Renal pelvis (tissue), 1 donor: ENCODE measurements at regions not wholly inside any gene's neighbourhood (a gene's known extent, or its start where the extent isn't known, plus 50 kb on each side); places are given as distances from the start of the nearest gene placed in this dataset.
"Not testable (repeated sequence)": the region's sequence is repeated elsewhere in the genome, so short reads cannot be mapped to it uniquely, and the experiment has no call there.

Experiments used
- DNase-seq: peaks from one replicate; pipeline ENCODE4 v3.0.0-alpha.2; 2013

DNA sequence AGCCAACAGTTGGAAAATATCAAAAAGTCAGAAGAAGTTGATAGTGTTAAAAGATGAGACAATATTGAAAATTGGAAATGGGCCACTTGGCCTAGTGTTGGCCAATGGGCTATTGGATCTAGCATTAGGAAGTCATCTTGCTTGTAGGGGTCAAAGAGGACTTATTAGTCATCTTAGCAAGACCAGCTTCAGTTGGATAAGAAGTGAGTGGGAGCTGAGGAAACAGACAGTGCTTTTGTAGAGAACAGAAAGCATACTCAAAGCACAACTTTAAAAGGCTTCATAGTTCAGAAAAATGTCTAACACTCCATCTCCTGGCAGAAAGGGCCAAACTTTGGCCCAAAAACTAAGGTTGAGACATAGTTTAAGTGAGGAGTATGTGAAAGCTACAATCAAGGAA is 139.9 kb upstream of the PKN2 start:
- DNase-seq = no peak

DNA sequence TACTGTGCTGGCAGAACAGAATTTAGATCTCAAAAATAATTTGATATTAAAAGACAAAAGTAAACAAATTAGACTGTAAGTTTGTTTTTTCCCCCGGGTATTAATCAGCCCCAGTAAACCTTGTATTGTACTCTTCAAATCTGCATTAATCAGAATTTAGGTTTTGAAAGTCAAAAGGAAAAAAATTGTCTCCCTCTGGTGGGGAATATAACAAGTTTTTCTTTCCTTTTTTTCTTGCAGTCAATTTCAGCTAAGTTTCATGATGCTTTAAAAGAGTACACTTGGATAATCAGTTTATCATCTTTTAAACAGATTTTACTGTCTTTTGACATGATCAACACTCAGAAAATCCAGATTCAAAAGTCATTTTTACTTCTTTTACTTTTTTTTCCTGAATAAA is 134.5 kb upstream of the PKN2 start:
- DNase-seq = no peak

DNA sequence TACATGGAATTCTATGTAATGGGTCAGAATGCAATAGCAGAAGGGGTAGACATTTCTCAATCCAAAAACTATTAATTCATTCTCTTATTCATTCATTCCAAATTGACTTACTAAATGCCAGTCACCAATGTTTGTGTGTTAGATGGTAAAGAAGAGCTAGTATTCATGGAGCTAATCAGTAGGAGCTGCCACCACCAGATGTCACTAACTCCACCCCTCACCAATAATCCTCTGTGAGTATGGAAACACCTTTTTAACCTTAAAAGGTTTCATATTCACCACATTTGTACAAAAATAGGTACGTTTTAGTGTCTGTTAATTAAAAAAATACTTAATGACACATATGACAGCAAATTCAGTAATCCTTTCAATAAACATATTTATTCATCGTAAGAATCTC is 131.8 kb upstream of the PKN2 start:
- no peak for DNase-seq

DNA sequence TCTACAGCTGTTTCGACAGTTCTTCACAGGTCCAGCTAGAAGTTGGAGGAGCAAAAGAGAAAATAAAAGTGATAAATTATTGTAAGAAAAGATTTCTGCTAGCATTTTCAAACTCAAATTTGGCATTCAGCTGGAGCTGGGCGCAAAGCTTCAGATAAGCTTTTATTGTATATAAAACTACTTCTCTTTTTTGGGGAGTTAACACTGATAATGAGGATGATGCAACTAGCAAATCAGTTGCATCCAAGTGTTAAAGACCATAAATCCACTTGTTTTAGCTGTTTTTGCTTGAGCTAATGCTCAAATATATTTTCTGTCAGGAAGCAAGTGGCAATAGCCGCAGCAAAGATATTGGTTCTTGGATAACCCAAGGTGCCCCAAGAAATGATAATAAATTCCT is 127.1 kb upstream of the PKN2 start:
- DNase-seq = no peak

DNA sequence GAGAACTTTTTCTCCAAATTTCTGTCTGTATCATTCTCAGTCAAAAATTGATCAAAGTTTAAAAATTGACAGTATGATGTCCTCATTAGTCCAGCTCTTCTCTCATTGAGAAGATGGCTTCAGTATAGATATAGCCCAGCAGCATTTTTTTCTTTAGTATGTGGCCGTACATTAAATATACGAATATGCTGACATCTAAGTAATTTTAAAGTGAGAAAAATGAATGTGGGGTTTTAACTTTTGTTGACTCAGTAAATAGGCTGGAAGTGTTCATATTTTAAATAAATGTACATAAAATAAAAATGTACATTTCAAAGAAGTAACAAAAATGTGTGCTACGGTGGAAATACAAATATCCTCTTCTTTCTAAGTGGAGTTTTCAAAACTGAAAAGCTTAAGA is 123.5 kb upstream of the PKN2 start:
- DNase-seq = no peak

DNA sequence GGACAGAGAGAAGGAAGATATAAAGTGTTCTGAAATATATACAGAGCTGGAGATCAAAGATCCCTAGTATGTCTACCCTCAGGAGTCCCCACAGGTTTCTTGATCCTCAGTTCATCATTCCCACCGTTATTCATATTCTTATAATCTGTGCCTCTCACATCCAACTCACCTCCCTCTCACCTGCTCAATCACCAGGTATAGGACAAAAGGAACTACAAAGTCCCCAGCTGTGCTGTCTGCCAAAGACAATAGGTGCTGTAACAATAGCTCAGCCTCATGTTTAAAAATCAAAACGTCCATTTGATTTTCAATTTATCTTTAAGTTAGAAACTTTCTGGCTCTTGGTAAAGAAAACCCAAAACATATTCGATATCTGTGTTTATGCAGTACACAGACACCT is 121.1 kb upstream of the PKN2 start:
- no peak for DNase-seq

DNA sequence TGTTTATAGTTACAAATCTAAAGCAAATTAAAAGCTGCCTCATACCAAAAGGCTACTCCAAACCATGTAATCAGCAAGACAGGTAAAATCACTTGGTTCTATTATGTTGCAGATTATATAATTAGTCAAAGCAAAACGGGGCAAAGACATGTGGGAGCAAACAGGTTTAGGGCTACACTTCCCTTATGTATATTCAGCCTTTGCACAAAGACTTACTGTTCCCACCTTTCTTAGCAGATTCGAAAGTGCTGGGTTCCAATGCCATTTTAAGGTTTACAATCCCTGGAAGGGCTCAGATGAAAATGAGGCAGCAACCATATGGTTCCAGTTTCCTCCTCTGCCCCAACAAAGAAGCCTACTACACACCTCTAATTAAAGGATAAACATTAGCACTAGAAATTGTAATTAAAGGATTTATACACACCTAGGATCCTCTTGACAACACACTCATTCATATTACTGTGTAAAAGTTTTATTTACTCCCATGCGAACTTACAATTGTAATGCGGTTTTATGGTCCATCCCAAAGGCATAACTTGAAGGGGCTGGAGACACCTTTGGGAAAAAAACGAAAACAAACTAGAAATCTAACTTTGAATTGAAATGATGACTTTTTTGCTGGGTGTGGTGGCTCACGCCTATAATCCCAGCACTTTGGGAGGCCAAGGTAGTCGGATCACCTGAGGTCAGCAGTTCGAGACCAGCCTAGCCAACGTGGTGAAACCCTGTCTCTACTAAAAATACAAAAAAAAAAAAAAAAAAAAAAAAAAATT is 117.3 kb upstream of the PKN2 start:
- no peak for DNase-seq

DNA sequence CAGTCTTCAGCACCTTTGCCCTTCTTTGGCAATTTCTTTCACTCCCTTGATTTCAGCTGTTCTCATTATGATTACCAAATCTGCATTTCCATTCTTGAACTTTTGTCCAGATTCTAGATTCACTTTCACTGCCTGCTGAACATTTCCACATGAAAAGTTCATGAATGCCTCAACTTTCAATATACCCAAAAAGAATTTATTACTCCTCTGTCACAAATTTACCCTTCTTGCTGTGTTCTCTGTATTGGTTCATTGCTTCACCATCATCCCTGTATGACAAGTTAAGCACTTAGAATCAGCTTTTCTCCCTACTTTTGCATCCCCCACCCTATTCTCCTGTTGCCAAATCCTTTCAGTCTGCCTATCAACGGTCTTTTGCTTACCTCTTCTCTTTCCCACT is 112.6 kb upstream of the PKN2 start:
- DNase-seq = no peak

DNA sequence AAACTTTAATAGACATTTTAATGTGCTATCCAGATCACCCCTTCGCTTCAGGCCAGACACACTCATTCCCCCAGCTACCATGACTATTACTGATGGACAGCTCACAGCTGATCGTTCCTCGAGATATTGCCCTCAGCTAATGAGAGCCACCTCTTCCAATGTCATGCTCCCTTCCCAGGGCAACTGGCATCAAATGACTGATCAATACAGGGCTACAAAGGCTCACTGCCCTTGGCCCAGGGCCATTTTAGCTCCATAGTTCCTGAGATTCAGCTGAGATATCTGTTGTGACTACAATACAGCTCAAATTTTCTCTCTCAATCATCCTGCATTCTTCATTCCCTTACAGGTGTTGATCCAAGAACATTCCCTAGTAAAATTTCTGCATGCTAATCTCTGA is 104.5 kb upstream of the PKN2 start:
- no peak for DNase-seq

DNA sequence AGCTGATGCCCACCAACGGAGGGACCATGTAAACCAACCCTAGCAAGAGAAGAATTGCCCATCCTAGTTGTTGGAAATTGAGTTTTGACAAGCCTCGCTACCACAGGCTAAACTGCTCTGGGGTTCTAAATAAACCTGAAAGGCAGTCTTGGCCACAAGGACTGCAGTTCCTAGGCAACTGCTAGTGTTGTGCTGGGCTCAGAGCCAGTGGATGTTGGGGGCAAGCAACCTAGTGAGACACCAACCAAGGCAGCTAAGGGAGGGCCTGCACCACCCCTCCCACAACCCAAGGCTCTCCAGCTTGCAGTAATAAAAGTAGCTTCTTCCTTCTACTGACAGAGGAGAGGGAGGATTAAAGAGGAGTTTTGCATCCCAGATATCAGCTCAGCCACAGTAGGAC is 102.4 kb upstream of the PKN2 start:
- no peak for DNase-seq

DNA sequence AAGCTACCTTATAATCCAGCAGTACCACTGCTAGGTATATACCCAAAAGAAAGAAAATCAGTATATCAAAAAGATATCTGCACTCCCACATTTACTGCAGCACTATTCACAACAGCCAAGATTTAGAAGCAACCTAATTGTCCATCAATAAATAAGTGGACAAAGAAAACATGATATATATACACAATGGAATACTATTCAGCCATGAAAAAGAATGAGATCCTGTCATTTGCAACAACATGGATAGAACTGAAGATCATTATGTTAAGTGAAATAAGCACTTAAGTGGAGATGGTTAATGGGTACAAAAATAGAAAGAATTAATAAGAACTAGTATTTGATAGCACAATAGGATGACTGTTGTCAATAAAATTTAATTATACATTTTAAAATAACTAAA is 90.7 kb upstream of the PKN2 start:
- no peak for DNase-seq

DNA sequence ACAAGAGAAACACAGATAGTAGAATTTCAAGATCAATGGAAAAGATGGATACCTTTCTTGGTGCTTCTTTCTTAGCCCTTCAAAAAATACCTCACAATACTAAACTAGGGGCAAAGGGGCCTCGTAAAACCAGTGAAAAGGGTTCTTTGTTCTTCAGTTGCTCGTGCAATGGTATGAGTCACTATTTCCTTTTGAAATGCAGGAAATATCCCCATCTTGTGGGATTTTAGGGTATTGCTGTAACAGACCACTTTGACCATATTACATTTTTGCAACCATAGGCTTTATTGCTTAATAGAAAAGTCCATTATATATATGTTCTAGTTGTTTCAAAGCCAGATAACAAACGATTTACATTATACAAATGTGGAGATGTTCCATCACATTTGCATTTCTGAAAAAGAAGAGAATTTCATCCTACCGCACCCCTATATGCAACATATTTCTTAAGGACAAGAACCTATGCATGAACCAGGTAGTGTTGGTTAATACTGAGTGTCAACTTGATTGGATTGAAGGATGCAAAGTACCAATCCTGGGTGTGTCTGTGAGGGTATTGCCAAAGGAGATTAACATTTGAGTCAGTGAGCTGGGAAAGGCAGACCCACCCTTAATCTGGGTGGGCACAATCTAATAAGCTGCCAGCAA is 88.6 kb upstream of the PKN2 start:
- DNase-seq = no peak

DNA sequence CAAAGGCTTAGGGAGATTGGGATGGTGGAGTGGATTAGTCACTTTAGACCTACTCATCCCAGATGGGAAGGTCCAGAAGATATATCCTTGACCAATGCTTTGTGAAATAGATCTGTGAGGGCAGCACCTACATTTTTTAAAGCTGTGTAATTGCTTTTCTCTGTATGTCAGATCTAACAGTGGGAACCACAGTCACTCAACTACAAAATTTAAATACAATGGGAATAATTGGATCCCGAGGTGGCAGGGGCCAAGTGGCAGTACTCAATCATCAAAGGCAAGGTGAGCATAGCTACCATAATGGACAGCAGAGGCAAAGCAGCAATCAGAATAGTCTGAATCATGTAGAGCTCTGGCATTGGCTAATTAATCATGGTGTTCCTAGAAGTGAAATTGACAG is 86.1 kb upstream of the PKN2 start:
- DNase-seq = not testable (repeated sequence)

DNA sequence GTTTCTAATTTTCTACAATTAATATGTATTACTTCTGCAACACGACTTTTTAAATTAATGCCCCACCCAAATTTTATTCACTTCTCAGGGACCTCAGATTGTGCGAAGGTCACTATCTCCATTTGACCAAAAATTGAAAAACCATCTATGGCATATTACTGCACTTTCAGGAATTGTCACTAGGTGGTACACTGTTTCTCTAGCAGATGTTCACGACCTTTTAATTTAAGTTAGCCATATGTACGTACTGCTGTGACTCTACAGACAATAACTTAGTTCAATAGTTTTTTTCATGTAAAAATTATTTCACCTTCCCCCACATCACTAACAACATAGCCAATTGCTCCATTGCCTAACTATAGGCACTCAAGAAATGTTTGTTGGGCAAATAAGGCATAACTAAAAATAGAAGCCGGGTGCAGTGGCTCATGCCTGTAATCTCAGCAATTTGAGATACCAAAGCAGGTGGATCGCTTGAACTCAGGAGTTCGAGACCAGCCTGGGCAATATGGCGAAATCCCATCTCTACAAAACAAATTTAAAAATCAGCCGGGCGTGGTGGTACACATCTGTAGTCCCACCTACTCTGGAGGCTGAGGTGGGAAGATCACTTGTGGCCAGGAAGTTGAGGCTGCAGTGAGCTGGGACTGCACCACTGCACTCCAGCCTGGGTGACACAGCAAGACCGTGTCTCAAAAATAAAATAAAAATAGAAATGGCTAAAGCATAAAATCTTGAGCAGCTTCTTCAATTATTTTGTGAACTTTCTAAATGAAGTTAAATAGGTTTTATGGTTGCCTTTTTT is 75.7 kb upstream of the PKN2 start:
- no peak for DNase-seq

DNA sequence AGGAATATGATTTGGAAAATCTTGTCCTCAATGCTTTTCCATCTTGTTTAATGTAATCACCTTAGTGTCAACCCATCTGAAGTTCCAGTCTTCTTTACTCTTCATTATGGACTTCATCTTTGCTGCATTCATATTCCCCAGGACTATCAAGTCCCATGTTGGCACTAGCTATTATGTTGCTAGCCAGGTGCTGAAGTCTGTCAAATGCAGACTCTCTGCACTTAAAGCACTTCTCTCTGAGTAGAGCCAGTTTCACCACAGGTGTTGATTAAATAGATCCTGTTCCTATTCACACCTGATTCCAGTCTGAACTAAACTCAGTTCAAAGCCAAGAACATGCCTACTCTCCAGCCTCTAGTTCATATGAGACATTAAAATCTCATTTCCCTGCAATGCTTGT is 75.0 kb upstream of the PKN2 start:
- DNase-seq = no peak

DNA sequence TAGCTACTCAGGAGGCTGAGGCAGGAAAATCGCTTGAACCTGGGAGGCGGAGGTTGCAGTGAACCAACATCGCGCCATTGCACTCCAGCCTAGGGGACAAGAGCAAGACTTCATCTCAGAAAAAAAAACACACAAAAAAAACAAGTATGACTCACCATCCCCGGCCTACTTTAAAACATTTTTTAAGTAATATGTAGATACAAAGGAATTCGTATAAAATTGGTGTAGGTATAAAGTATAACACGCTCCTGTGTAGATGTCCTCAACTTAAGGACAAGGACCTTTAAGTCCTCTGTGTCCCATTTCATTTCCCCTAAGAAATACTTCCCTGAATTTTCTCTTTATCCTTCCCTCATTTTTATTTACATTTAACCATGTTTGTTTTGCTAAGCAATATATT is 73.4 kb upstream of the PKN2 start:
- no peak for DNase-seq

DNA sequence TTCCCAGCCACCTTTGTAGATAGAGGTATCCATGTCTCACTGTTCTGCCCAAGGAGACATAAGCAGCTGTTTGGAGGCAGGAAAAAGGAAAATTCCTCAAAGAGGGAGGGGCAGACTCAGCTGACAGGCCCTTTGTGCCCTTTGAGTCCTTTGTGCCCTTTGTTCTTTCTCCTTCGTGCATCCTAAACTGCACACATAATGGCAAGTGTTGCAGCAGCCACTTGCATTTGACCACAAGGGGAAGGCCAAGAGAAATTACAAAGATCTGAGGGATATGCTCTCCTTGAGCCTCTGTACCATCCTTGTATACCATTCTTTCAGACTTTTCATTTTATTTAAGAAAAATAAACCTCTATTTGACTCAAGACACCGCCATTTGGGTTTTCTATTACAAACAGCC is 71.8 kb upstream of the PKN2 start:
- no peak for DNase-seq

DNA sequence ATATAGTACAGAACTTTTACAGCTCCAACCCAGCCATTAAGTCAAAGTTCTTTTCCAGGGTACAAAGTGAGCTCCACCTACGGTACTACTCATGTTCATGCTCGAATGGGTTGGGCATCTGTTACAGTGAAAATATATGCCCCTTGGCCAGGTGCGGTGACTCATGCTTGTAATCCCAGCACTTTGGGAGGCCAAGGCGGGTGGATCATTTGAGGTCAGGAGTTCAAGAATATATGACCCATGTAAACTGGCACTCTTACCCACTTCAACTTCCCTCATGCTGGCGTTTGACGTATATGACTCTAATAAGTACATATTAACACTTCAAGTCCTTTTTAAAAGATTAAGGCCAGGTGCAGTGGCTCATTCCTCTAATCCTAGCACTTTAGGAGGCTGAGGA is 71.3 kb upstream of the PKN2 start:
- DNase-seq = peak; percentile 9

DNA sequence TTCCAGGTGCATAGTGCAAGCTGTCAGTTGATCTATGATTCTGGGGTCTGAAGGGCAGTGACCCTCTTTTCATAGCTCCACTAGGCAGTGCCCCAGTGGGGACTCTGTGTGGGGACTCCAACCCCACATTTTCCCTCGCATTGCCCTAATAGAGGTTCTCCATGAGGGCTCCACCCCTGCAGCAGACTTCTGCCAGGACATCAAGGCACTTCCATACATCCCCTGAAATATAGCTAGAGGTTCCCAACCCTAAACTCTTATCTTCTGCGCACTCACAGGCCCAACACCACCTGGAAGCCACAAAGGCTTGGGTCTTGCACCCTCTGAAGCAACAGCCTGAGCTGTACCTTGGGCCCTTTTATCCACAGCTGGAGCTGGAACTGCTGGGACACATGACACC is 65.7 kb upstream of the PKN2 start:
- no peak for DNase-seq

DNA sequence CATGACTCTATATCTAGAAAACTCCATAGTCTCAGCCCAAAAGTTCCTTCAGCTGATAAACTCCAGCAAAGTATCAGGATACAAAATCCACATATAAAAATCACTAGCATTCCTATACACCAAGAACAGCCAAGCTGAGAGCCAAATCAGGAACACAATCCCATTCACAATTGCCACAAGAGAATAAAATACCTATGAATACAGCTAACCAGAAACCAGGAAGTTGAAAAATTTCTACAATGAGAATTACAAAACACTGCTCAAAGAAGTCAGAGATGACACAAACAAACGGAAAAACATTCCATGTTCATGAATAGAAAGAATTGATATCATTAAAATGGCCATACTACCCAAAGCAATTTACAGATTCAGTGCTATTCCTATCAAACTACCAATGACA is 61.0 kb upstream of the PKN2 start:
- not testable (repeated sequence) for DNase-seq
